ENCODE measurements at regions not wholly inside any gene's neighbourhood (a gene's known extent, or its start where the extent isn't known, plus 50 kb on each side); places are given as distances from the start of the nearest gene placed in this dataset.

- DNase-seq = no peak
Measured at GRCh38 chr18:39521164-39521563, 1955.6 kb upstream of the CELF4 start.

- DNase-seq = no peak
Measured at GRCh38 chr18:39519741-39520140, 1954.1 kb upstream of the CELF4 start.

- DNase-seq = no peak
Measured at GRCh38 chr18:39515299-39515698, 1949.7 kb upstream of the CELF4 start.

- no peak for DNase-seq
Measured at GRCh38 chr18:39513186-39513585, 1947.6 kb upstream of the CELF4 start.

DNA sequence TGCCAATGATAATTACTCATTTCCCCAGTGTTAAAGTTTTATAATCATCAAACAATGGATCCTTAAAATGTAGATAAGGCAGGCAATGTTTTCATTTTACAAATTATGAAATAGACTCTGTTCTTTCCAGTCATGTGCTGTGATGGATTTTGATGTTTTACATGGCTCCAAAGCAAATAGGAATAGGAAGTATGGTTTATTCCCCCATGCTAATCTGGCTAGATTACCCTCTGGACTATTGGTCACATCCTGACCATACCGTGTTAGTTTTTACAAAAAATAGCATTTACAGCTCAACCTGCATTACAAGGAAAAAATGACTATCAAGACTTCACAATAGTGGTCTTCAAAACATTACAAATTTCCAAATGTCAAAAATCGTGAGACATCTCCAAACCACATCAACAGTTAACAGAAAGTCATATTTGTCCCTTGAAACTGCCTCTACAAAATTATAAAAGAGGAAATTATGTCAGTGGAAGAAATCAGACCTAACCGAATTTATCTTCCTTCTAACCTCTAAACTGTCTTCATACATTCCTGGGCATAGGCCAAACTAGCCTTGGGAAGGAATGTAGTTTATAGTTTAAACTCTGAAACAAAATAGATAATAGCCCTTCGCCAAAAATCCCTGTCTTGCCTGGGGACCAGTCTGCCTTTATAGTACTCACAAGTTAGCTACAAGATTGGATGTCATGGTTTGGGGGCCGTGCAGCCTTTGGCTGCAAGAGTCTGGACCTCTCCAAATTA lies 1941.2 kb upstream of the CELF4 start:
- no peak for DNase-seq

DNA sequence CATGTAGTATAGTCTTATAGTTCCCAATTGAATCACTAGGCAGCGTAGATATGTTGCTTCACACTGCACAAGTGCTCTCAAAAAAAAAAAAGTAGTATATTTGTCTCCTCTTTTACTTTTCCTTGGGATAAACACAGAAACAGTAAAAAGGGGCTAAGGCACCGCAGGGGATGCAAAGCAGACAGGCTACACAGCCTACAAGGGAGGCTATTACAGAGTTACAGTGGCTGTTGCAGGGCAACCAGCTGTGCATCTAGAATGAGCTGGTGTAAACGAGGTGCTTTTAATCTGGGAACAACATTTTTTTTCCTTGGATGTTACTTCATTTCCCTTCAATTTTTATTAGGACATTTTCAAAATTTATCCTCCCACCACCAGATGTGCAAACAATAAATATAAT lies 1934.7 kb upstream of the CELF4 start:
- DNase-seq = no peak

- DNase-seq = no peak
Measured at GRCh38 chr18:39497821-39498220, 1932.2 kb upstream of the CELF4 start.

- no peak for DNase-seq
Measured at GRCh38 chr18:39496986-39497385, 1931.4 kb upstream of the CELF4 start.

DNA sequence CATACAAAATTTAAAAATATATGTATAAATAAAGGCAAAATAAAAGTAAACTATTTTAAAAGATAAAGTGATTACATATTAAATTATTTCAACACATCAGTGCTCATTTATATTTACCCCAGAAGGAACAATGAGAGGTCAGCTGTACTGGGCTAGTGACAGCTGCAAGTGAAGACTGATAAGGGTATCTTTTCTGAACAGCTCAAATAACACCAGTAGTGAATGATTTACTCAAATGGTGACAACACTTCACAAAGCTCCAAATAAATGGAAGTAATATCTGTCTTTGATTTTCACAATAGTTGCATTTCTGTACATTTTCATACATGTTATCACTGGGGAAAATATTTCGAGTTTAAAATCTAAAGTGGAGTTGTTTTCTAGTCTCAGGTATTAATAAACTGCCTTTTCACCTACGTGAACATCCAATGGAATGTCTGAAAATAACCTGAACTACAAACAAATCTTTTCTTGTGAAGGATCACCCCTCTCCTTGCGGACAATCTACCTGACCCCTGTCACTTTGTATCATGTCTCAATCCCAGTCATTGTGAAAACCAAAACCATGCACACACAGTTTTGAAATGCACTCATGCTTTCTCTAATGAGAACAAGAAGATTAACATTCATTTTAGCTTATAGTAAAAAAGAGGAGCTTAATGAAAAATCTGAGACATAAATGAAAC lies 1928.8 kb upstream of the CELF4 start:
- DNase-seq = no peak

DNA sequence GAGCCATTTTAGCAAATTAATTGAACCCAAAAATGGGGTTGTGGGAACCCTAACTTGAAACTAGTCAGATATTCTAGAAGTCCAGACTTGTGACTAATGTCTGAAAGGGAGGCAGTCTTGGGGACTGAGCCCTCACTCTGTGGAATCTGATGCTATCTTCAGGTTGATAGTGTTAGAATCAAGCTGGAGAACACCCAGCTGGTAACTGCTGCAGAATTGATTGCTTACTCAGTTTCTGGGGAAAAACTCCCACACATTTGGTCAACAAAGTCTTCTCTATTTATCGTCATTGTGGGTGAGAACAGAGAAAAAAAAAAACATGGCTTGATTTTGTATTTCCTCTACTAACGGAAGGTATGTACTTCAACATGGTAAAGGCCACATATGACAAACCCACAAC lies 1925.8 kb upstream of the CELF4 start:
- DNase-seq = no peak

GRCh38 chr18:39489431-39489830 lies 1923.8 kb upstream of the CELF4 start:
- no peak for DNase-seq

DNA sequence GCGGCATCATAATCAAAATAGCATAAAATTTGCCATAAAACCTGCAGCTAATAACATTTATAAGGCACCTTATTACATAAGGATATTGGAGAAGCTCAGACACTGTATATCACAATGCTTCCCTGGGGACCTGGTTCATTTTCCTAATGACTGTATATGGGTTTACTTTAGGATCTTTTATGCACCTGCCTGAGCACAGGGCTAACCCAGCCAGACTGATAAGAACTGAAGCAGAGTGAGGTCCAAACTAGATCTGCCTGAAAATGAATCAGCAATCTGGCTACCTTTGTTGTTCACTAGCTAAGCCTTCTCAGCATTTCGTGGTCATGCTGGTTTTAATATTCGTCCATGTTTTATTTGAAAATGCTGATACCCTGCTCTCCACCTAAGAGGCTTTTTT lies 1922.3 kb upstream of the CELF4 start:
- no peak for DNase-seq

DNA sequence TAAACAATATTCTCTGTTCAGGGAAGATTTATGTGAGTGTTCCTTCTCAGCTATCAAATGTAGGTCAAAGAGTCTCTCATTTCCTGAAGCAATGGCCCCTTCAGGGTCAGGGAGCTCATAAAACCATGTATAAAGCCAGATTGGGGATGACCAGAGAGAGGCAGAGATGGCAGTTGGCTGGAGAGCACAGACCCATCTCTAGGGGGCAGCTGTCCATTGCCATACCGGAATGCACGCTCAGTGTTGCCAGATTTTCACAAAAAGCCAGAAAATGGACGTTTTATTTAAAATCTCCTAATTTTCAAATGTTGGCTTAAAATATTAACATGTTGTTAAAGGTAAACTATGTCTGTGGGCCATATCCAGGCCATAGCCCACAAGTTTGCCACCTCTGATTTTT lies 1920.7 kb upstream of the CELF4 start:
- no peak for DNase-seq

DNA sequence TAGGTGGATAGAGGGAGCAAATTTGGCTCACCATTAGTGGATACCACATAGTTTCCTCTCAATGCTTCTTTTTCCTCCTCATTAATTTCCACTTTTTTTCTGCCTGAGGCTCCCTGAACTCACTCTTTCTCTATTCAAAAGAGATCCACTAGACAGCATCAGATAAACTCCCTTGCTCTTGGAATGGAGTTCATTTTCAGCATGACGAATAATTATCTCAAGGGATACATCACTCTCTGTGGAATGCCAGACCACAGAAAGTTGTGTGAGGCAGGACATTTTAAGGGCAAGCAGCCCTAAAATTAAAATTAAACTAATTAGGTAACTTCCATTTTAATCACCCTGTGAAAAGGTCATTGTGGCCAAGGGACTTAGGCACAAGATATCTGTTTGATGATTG lies 1920.1 kb upstream of the CELF4 start:
- DNase-seq = no peak

- DNase-seq = no peak
Measured at GRCh38 chr18:39481281-39481680, 1915.7 kb upstream of the CELF4 start.

GRCh38 chr18:39480494-39481195 lies 1915.0 kb upstream of the CELF4 start:
- DNase-seq = no peak

GRCh38 chr18:39464006-39464405 lies 1898.4 kb upstream of the CELF4 start:
- no peak for DNase-seq

DNA sequence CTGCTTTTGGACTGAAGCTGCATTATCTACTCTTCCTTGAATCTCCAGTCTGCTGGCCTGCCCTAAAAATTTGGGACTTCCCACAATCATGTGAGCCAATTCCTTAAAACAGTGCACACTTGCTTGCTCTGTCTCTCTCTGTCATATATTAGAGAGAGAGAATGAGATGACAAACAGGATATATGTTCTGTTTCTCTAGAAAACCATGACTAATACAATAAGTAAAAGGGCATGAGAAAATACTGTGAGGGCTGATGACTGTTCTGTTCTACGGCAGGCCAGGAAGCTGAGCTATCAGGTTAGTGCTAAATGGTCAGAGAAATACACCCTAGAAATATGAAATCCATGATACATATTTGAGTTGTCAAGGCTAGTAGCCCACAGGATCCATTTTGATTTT lies 1896.8 kb upstream of the CELF4 start:
- no peak for DNase-seq

DNA sequence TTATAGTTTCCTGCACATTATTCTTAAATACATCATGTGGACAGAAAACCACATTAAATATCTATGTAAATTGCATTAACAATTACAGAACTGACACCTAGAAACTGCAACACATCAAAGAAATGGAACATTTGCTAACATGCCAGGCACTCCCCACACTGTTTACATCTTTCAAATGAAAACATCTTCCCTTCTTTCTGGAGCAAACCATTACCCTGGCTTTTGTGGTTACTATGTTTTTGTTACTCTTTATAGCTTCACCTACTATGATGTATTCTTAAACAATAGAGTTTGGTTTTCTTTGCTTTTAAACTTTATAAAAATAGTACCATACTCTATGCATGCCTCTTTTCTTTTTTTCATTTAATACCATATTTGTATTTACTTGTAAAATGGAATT lies 1894.5 kb upstream of the CELF4 start:
- DNase-seq = no peak

DNA sequence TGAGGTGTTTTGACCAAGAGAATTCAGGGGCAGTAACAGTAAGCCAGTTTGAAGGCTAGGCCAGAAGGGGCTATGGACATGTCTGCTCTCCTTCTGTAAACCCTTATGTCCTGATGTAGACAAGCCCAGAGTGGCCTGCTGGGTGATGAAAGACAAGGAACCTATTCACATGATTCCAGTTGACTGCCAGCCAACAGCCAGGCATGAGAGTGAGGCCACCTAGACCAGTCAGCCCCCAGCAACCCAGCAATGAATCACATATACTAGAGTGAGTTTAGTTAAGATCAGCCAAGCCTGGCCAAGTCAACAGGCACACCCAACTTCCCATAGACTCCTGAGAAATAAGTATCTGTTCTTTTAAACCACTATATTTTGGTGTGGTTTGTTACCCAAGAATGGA lies 1889.7 kb upstream of the CELF4 start:
- DNase-seq = no peak

- no peak for DNase-seq
Measured at GRCh38 chr18:39454866-39455265, 1889.3 kb upstream of the CELF4 start.

DNA sequence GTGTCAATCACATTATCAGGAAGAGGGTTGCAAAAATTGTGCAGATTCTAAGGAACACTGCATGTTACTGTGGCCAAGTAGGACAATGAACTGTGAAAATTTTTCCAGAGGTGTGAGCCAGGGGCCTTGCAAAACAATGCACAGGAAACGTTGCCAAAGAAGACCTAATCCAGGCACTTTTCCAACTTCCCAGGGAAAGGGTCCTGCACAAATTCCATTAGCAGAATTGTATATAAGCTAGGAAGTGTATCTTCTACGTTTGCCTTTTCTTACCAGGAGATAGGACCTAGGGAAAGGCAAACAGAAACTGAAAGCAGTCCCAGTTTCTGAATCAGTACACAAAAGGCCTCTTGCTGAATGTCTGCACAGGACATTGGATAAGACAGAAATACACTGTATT lies 1888.3 kb upstream of the CELF4 start:
- DNase-seq = no peak

DNA sequence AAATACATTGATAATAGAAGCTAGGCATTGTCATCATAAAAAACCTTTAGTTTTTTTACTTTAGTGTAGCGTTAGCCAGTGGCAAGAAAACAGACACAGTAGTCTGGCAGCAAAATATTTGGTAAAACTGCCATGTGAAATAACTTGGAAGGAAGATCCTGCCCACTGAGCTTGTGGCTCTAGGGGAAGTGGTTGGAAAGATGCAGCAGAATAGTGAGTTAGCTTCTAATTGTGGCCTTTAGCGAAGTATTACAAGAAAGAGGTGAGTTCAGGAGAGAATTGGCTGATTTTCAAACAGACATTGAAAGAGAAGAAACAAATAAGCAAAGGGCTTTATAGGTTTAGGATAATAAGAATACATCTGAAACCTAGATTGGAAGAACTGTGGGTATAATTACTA lies 1887.8 kb upstream of the CELF4 start:
- no peak for DNase-seq

DNA sequence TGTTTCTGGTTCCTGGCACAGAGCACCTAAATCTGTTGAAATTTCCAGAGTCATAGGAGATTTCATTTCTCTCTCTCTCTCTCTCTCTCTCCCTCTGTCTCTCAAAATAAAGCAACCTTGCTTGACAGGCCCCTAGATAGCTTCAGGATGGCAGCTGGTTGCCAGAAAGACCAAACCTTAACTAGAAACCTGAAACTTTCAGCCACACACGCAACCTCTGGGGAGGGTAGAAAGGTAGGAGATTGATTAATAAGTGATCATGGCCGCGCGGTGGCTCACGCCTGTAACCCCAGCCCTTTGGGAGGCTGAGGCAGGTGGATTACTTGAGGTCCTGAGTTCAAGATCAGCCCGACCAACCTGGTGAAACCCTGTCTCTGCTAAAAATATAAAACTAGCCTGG lies 1885.4 kb upstream of the CELF4 start:
- DNase-seq = no peak
